ENCODE measurements at regions not wholly inside any gene's neighbourhood (a gene's known extent, or its start where the extent isn't known, plus 50 kb on each side); places are given as distances from the start of the nearest gene placed in this dataset.

- DNase-seq (ENCODE audit: low read depth in 2 of 2): no peak
- H3K4me3 ChIP-seq (replicated peaks in 1 of 2; ENCODE audit: low read depth in 2 of 2, low read length in 2 of 2): no peak overlapping the region
- TF ChIP-seq CTCF (IDR thresholded peaks at IDR 0.05; ENCODE audit: low read depth, low read length): no peak
Observed at GRCh38 chr5:117041926-117042595, 467.4 kb upstream of the SEMA6A start.

- H3K4me3 ChIP-seq (replicated peaks in 1 of 2; ENCODE audit: low read depth in 2 of 2, low read length in 2 of 2): no peak overlapping the region
- TF ChIP-seq CTCF (IDR thresholded peaks at IDR 0.05; ENCODE audit: low read depth, low read length): no peak
- no peak for DNase-seq (ENCODE audit: low read depth in 2 of 2)
Observed at GRCh38 chr5:117039035-117039434, 464.4 kb upstream of the SEMA6A start.

- no peak overlapping the region for H3K4me3 ChIP-seq (replicated peaks in 1 of 2; ENCODE audit: low read depth in 2 of 2, low read length in 2 of 2)
- DNase-seq (ENCODE audit: low read depth in 2 of 2): no peak
- no peak for TF ChIP-seq CTCF (IDR thresholded peaks at IDR 0.05; ENCODE audit: low read depth, low read length)
Observed at GRCh38 chr5:117027384-117027783, 452.8 kb upstream of the SEMA6A start.

GRCh38 chr5:117020999-117021398 is 446.4 kb upstream of the SEMA6A start:
- no peak overlapping the region for H3K4me3 ChIP-seq (replicated peaks in 1 of 2; ENCODE audit: low read depth in 2 of 2, low read length in 2 of 2)
- no peak for DNase-seq (ENCODE audit: low read depth in 2 of 2)
- no peak for TF ChIP-seq CTCF (IDR thresholded peaks at IDR 0.05; ENCODE audit: low read depth, low read length)

GRCh38 chr5:117013280-117013877 is 438.8 kb upstream of the SEMA6A start:
- no peak for DNase-seq (ENCODE audit: low read depth in 2 of 2)
- no peak overlapping the region for H3K4me3 ChIP-seq (replicated peaks in 1 of 2; ENCODE audit: low read depth in 2 of 2, low read length in 2 of 2)
- TF ChIP-seq CTCF (IDR thresholded peaks at IDR 0.05; ENCODE audit: low read depth, low read length): no peak

GRCh38 chr5:117010574-117010973 is 436.0 kb upstream of the SEMA6A start:
- DNase-seq (ENCODE audit: low read depth in 2 of 2): no peak
- TF ChIP-seq CTCF (IDR thresholded peaks at IDR 0.05; ENCODE audit: low read depth, low read length): no peak
- no peak overlapping the region for H3K4me3 ChIP-seq (replicated peaks in 1 of 2; ENCODE audit: low read depth in 2 of 2, low read length in 2 of 2)
